HCT116 (cell line): ENCODE measurements at regions not wholly inside any gene's neighbourhood (a gene's known extent, or its start where the extent isn't known, plus 50 kb on each side); places are given as distances from the start of the nearest gene placed in this dataset.

Experiments
- ATAC-seq: fragments of 200-7000 bp; cut with Tn5 transposase; 2 replicates; pipeline ENCODE4 v1.9.1; 2020; ENCODE audit warnings: mild to moderate bottlenecking, moderate library complexity
- BruUV-seq: library from RNA; stranded (reverse); fragments of 400-500 nt; replicated peaks from 2 replicates; lab custom pipeline; 2021; lab: Mats Ljungman, UMichigan
- CTCF ChIA-PET: fragments of 300-600 bp; sonication (Branson Sonifier 250); formaldehyde crosslinking; loops from one replicate; lab custom pipeline; 2021; ENCODE audit warnings: antibody characterized with exemption; lab: Charles Lee
- POLR2A ChIA-PET: fragments of 300-600, 350-600 bp; sonication (Branson Sonifier 250); formaldehyde crosslinking; loops from one replicate; lab custom pipeline; 2021; ENCODE audit warnings: antibody characterized with exemption; lab: Charles Lee
- RAD21 ChIA-PET, 2 experiments: fragments of 300-600 bp; sonication (Branson Sonifier 250); formaldehyde crosslinking; loops; one replicate each; lab custom pipeline; 2023; ENCODE audit warnings: low total read pairs in 2 of 2; ENCODE audit not compliant: uncharacterized antibody in 2 of 2, unreplicated experiment in 2 of 2, low non-redundant PET in 1 of 2; lab: Charles Lee
- DNase-seq: peaks from one replicate; pipeline ENCODE4 v3.0.0-alpha.2; 2010; ENCODE audit warnings: low read depth, low spot score
- H2AFZ ChIP-seq: fragments of 200-600 bp; shearing (Covaris generic), sonication (generic); 2 replicates; pipeline ENCODE4 v1.6.1; 2017; ENCODE audit warnings: low read depth, mixed run types, mixed read lengths, antibody characterized with exemption, low read length; ENCODE audit not compliant: poor library complexity, severe bottlenecking
- H3K27ac ChIP-seq: 2 replicates; pipeline ENCODE4 v1.5.1; 2012; ENCODE audit warnings: low read depth, low read length
- H3K27me3 ChIP-seq: fragments of 200-600 bp; sonication (generic); 2 replicates; pipeline ENCODE4 v1.6.1; 2016; ENCODE audit warnings: mixed run types, low read length, mixed read lengths; ENCODE audit not compliant: insufficient read depth
- H3K36me3 ChIP-seq, 2 experiments: fragments of 200-500 bp in 1 of 2; fragments of 200-600 bp in 1 of 2; sonication (Bioruptor generic) in 1 of 2; sonication (generic) in 1 of 2; 2 replicates each; pipeline versions ENCODE4 v1.5.1 to v1.6.1; 2014 to 2016; ENCODE audit warnings: low read length in 2 of 2, inconsistent platforms in 1 of 2, mixed read lengths in 1 of 2, mixed run types in 1 of 2; ENCODE audit not compliant: insufficient read depth in 2 of 2, control insufficient read depth in 1 of 2
- H3K4me1 ChIP-seq, 2 experiments: fragments of 200-600 bp in 1 of 2; sonication (generic) in 1 of 2; 2 replicates each; pipeline versions ENCODE4 v1.5.1 to v1.6.1; 2012 to 2017; ENCODE audit warnings: low read length in 2 of 2, inconsistent platforms in 1 of 2, mild to moderate bottlenecking in 1 of 2, mixed read lengths in 1 of 2, mixed run types in 1 of 2, moderate library complexity in 1 of 2; ENCODE audit not compliant: insufficient read depth in 2 of 2, control insufficient read depth in 1 of 2
- H3K4me2 ChIP-seq: fragments of 200-600 bp; sonication (generic); 2 replicates; pipeline ENCODE4 v1.6.1; 2017; ENCODE audit warnings: mixed run types, low read length, mixed read lengths
- H3K4me3 ChIP-seq, 2 experiments: fragments of 200-600 bp in 1 of 2; sonication (generic) in 1 of 2; replicated peaks in 1 of 2; 2 replicates each; pipeline ENCODE4 v1.5.1; 2011 to 2016; ENCODE audit warnings: low read length in 2 of 2, control low read depth in 1 of 2, low read depth in 1 of 2, mild to moderate bottlenecking in 1 of 2, mixed read lengths in 1 of 2, mixed run types in 1 of 2
- H3K79me2 ChIP-seq: fragments of 200-600 bp; sonication (generic); 2 replicates; pipeline ENCODE4 v1.6.1; 2017; ENCODE audit warnings: mild to moderate bottlenecking, mixed run types, low read length, moderate library complexity, mixed read lengths; ENCODE audit not compliant: insufficient read depth
- H3K9ac ChIP-seq: fragments of 200-600 bp; sonication (generic); 2 replicates; pipeline ENCODE4 v1.6.1; 2016; ENCODE audit warnings: low read length, mixed read lengths
- H3K9me2 ChIP-seq: fragments of 200-600 bp; sonication (generic), shearing (Covaris generic); 2 replicates; pipeline ENCODE4 v1.6.1; 2017; ENCODE audit warnings: mixed run types, mild to moderate bottlenecking, moderate library complexity; ENCODE audit not compliant: insufficient read depth
- H3K9me3 ChIP-seq, 2 experiments: fragments of 200-500 bp in 1 of 2; fragments of 200-600 bp in 1 of 2; sonication (Bioruptor generic) in 1 of 2; sonication (generic) in 1 of 2; 2 replicates each; pipeline ENCODE4 v1.6.1; 2014 to 2017; ENCODE audit warnings: low read length in 2 of 2, mixed read lengths in 2 of 2, inconsistent platforms in 1 of 2, low read depth in 1 of 2, mild to moderate bottlenecking in 1 of 2, mixed run types in 1 of 2, moderate library complexity in 1 of 2; ENCODE audit not compliant: control insufficient read depth in 1 of 2, insufficient read depth in 1 of 2
- H4K20me1 ChIP-seq: fragments of 200-600 bp; sonication (generic), shearing (Covaris generic); 2 replicates; pipeline ENCODE4 v1.6.1; 2017; ENCODE audit warnings: mixed run types, mild to moderate bottlenecking, moderate library complexity; ENCODE audit not compliant: insufficient read depth
- ATF3 ChIP-seq: IDR thresholded peaks from 2 replicates; pipeline ENCODE4 v1.6.1; 2012
- CBX3 ChIP-seq: IDR thresholded peaks from 2 replicates; pipeline ENCODE4 v1.6.1; 2012; ENCODE audit warnings: low read depth
- CEBPB ChIP-seq: IDR thresholded peaks from 2 replicates; pipeline ENCODE4 v1.6.1; 2012; ENCODE audit warnings: low read depth
- EZH2 ChIP-seq: fragments of 200-600 bp; sonication (generic); IDR thresholded peaks from 2 replicates; pipeline ENCODE4 v1.6.1; 2017; ENCODE audit warnings: antibody characterized with exemption, mixed run types
- EZH2phosphoT487 ChIP-seq: fragments of 200-600 bp; IDR thresholded peaks from 2 replicates; pipeline ENCODE4 v1.6.1; 2018; ENCODE audit warnings: antibody characterized with exemption, borderline replicate concordance
- JUND ChIP-seq: IDR thresholded peaks from 2 replicates; pipeline ENCODE4 v1.6.1; 2012
- MAX ChIP-seq: IDR thresholded peaks from 2 replicates; pipeline ENCODE4 v1.6.1; 2012
- POLR2A ChIP-seq: IDR thresholded peaks from 2 replicates; pipeline ENCODE4 v1.7.0; 2011; ENCODE audit warnings: borderline replicate concordance; ENCODE audit not compliant: insufficient read depth, insufficient read length; ENCODE audit errors: extremely low read depth
- SP1 ChIP-seq: IDR thresholded peaks from 2 replicates; pipeline ENCODE4 v1.6.1; 2012; ENCODE audit warnings: low read depth
- TCF7L2 ChIP-seq: IDR thresholded peaks from 2 replicates; pipeline ENCODE4 v1.7.0; 2011; ENCODE audit warnings: borderline replicate concordance, inconsistent platforms; ENCODE audit not compliant: insufficient read depth, insufficient read length; ENCODE audit errors: extremely low read depth
- ZNF274 ChIP-seq: fragments of 200-500 bp; sonication (Bioruptor generic); IDR thresholded peaks from 2 replicates; pipeline ENCODE4 v1.6.1; 2014; ENCODE audit warnings: mild to moderate bottlenecking, low read depth, low read length, inconsistent platforms
- intact Hi-C: fragments of 100-400 bp; cut with micrococcal nuclease; formaldehyde crosslinking; loops from 2 replicates; pipeline ENCODE4 v1.10.0; 2022
- TF ChIP-seq, protein P1 (sequence below): IDR thresholded peaks from 2 replicates; pipeline ENCODE4 v1.6.1; 2011; ENCODE audit warnings: mild to moderate bottlenecking, low read length, moderate library complexity; ENCODE audit not compliant: insufficient replicate concordance; ENCODE audit errors: extremely low read depth
- TF ChIP-seq, protein P2 (sequence below): IDR thresholded peaks from 2 replicates; pipeline ENCODE4 v1.6.1; 2012; ENCODE audit warnings: low read depth

DNA sequence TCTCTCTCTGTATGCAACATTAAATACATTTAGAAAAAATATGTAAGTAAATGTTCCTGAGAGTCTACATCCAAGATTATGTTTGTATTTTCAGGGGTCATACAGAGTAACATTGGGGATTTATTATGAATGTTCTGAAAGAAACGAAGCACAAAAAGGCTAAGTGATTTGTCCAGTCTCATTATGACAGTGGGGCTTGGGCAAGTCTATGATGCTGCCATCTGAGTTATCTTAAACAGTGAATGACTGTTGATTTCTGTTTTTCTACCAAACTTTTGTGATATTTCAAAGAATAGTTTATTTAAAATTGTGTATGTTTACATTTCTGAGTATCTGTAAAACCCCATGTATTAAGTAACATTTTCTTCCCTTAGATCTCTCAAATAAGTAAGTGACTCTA lies 481.2 kb upstream of the ZNF717 start:
- intact Hi-C loops = no loop called here
- H3K27ac ChIP-seq = no peak overlapping the region

GRCh38 chr3:76267851-76268380 lies 482.6 kb upstream of the ZNF717 start:
- intact Hi-C loops = no loop called here
- no peak overlapping the region for H3K9ac ChIP-seq
- CTCF ChIA-PET = no interaction called here
- no peaks in the 10 kb centered on the region for H4K20me1 ChIP-seq
- no TSS peak for BruUV-seq
- ATAC-seq (no peak), DNase-seq (no peak)
- RAD21 ChIA-PET = no interaction called here
- H3K27ac ChIP-seq = no peak overlapping the region
- no peak overlapping the region for H2AFZ ChIP-seq
- no peak overlapping the region for H3K4me3 ChIP-seq
- no peaks in the 10 kb centered on the region for H3K9me2 ChIP-seq
- POLR2A ChIA-PET = no interaction called here
- no peaks in the 10 kb centered on the region for H3K27me3 ChIP-seq
- H3K9me3 ChIP-seq = peaks cover 8 to 23% of the 10 kb centered on the region in 2 experiments; a peak in 3 of 4 replicates
- H3K4me1 ChIP-seq = no peaks in the 10 kb centered on the region
- H3K79me2 ChIP-seq = no peaks in the 10 kb centered on the region
- no peaks in the 10 kb centered on the region for H3K36me3 ChIP-seq
- no peak overlapping the region for H3K4me2 ChIP-seq
- TF ChIP-seq CBX3 = no peak
- no peak for TF ChIP-seq MAX
- TF ChIP-seq POLR2A = no peak
- TF ChIP-seq ATF3 = no peak
- TF ChIP-seq ZNF274 = no peak
- TF ChIP-seq TCF7L2 = no peak
- TF ChIP-seq EZH2phosphoT487 = no peak
- TF ChIP-seq, protein P1, sequence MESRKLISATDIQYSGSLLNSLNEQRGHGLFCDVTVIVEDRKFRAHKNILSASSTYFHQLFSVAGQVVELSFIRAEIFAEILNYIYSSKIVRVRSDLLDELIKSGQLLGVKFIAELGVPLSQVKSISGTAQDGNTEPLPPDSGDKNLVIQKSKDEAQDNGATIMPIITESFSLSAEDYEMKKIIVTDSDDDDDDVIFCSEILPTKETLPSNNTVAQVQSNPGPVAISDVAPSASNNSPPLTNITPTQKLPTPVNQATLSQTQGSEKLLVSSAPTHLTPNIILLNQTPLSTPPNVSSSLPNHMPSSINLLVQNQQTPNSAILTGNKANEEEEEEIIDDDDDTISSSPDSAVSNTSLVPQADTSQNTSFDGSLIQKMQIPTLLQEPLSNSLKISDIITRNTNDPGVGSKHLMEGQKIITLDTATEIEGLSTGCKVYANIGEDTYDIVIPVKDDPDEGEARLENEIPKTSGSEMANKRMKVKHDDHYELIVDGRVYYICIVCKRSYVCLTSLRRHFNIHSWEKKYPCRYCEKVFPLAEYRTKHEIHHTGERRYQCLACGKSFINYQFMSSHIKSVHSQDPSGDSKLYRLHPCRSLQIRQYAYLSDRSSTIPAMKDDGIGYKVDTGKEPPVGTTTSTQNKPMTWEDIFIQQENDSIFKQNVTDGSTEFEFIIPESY = no peak
- TF ChIP-seq CEBPB = no peak
- no peak for TF ChIP-seq SP1
- TF ChIP-seq EZH2 = no peak
- TF ChIP-seq JUND = no peak

More for the DNA sequence above, 481.2 kb upstream of the ZNF717 start:
- ChIA-PET RAD21 (no interaction called here), CTCF (no interaction called here), POLR2A (no interaction called here)
- H3K79me2 ChIP-seq = no peaks in the 10 kb centered on the region
- no peak overlapping the region for H3K4me2 ChIP-seq
- DNase-seq (no peak), ATAC-seq (no peak)
- no peaks in the 10 kb centered on the region for H3K9me2 ChIP-seq
- TF ChIP-seq, protein P2, sequence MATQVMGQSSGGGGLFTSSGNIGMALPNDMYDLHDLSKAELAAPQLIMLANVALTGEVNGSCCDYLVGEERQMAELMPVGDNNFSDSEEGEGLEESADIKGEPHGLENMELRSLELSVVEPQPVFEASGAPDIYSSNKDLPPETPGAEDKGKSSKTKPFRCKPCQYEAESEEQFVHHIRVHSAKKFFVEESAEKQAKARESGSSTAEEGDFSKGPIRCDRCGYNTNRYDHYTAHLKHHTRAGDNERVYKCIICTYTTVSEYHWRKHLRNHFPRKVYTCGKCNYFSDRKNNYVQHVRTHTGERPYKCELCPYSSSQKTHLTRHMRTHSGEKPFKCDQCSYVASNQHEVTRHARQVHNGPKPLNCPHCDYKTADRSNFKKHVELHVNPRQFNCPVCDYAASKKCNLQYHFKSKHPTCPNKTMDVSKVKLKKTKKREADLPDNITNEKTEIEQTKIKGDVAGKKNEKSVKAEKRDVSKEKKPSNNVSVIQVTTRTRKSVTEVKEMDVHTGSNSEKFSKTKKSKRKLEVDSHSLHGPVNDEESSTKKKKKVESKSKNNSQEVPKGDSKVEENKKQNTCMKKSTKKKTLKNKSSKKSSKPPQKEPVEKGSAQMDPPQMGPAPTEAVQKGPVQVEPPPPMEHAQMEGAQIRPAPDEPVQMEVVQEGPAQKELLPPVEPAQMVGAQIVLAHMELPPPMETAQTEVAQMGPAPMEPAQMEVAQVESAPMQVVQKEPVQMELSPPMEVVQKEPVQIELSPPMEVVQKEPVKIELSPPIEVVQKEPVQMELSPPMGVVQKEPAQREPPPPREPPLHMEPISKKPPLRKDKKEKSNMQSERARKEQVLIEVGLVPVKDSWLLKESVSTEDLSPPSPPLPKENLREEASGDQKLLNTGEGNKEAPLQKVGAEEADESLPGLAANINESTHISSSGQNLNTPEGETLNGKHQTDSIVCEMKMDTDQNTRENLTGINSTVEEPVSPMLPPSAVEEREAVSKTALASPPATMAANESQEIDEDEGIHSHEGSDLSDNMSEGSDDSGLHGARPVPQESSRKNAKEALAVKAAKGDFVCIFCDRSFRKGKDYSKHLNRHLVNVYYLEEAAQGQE = no peak
- no peak for TF ChIP-seq EZH2phosphoT487
- no peak for TF ChIP-seq EZH2
- H2AFZ ChIP-seq = no peak overlapping the region
- no peaks in the 10 kb centered on the region for H4K20me1 ChIP-seq
- no peaks in the 10 kb centered on the region for H3K27me3 ChIP-seq
- H3K36me3 ChIP-seq = no peaks in the 10 kb centered on the region
- no TSS peak for BruUV-seq
- no peak overlapping the region for H3K4me3 ChIP-seq
- H3K9me3 ChIP-seq = peaks cover 8 to 18% of the 10 kb centered on the region in 2 experiments; a peak in 3 of 4 replicates
- no peak overlapping the region for H3K9ac ChIP-seq
- no peaks in the 10 kb centered on the region for H3K4me1 ChIP-seq
